Uterus (tissue), 2 donors: ENCODE measurements at regions not wholly inside any gene's neighbourhood (a gene's known extent, or its start where the extent isn't known, plus 50 kb on each side); places are given as distances from the start of the nearest gene placed in this dataset.

Experiments
- CTCF ChIP-seq, 4 experiments: fragments of 200-600 bp in 2 of 4; fragments of 450-650 bp in 2 of 4; sonication (generic) in 2 of 4; IDR thresholded peaks; one replicate each; pipeline ENCODE4 v1.5.1; 2016 to 2019; ENCODE audit warnings: antibody characterized with exemption in 4 of 4, mild to moderate bottlenecking in 2 of 4, moderate library complexity in 1 of 4
- POLR2A ChIP-seq, 2 donors: fragments of 450-650 bp; IDR thresholded peaks; one replicate each; pipeline ENCODE4 v1.6.1; 2016; ENCODE audit warnings: antibody characterized with exemption in 2 of 2, mild to moderate bottlenecking in 1 of 2, moderate library complexity in 1 of 2

GRCh38 chr3:11914041-11914440 lies 67.4 kb upstream of the TAMM41 start:
- no peak for TF ChIP-seq CTCF (IDR thresholded peaks at IDR 0.05)
- TF ChIP-seq POLR2A (IDR thresholded peaks at IDR 0.05), result no peak
